LHCN-M2 (cell line): ENCODE measurements at regions not wholly inside any gene's neighbourhood (a gene's known extent, or its start where the extent isn't known, plus 50 kb on each side); places are given as distances from the start of the nearest gene placed in this dataset.
"Not testable (repeated sequence)": the region's sequence is repeated elsewhere in the genome, so short reads cannot be mapped to it uniquely, and the experiment has no call there.

Experiments
- DNase-seq: peaks from one replicate; pipeline ENCODE4 v3.0.0-alpha.2; 2012; ENCODE audit warnings: low read depth

DNA sequence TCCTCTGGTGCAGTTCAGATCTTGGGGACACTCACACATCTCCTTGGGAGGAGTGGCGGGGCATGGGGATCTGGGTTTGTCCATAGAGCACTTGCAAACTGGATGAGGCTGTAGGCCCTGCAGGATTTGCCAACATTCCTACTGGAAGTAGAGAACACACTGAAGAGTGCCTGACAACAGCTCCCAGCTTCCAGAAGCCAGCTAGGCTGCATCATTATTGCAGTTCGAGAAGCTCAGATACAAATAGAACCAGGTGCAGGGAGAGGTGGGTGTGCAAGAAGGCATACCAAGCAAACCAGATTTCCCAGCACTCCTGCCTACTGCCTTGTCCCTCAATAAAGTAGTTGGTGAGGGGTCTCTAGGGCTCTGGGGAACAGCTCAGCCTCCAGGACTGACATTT is 52.5 kb downstream of the RHOB start:
- DNase-seq: no peak

DNA sequence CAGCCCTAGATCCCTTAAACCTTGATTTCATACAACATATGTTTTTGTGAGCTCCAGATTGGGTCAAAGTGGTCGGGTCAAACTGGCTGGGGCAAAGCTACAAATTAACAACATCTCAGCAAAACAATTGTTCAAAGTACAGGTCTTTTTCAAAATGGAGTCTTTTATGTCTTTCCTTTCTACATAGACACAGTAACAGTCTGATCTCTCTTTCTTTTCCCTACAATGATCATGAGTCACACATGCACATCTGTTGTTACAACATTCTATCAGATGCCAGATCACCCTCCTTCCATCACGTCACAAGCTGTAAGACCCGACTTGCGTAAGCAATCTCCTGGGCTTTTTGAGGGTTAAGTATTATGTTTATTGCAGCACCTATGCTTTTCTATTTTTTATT is 55.1 kb downstream of the RHOB start:
- peak; percentile 96 for DNase-seq

DNA sequence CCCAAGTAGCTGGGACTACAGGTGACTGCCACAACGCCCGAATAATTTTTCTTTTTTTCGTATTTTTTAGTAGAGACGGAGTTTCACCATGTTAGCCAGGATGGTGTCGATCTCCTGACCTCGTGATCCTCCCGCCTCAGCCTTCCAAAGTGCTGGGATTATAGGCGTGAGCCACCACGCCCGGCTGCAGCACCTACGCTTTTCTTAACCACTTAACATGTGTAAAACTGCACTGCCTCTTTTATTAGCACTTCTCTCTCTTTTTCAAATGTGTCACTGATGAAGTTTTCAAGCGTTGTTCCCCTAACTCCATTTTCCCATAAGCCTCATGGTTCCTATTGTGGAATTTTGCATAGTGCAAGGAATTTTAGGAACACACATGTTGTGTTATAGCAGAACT is 55.6 kb downstream of the RHOB start:
- not testable (repeated sequence) for DNase-seq

DNA sequence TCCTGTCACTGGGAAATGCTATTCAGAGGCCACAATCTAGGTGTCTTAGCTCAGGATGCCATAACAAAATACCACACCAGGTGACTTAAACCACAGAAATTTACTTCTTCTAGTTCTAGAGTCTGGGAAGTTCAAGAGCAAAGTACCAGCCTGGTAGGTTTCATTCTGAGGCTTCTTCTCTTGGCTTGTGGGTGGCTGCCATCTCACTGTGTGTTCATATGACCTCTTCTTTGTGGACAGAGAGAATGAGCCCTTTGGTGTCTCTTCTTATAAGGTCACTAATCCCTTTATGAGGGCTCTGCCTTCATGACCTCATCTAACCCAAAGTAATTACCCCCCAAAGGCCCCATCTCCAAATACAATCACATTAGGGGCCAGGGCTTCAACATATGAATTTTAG is 57.3 kb downstream of the RHOB start:
- no peak for DNase-seq

DNA sequence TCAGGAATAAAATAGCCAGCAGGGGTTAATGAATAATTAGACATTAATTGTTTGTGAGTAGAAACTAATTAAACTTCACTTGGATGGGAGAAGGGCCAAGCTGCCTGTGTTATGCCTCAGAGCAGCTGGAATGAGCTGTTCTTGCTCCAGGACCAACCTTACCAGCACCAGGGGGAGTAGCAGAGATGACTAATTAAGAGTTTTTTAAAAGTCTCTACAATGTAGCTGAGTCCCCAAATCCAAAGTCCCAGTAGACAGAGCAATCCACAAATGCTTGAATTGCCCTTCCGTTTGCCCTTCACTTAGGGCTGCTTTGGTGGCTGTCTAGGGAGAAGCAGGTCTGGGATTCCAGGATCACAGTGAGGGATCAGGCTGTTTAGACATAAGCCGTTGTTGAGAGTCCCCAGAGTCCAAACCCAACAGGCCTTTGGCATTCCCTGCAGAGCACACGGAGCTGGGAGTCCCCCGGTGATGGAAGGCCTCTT is 59.4 kb downstream of the RHOB start:
- DNase-seq: peak; percentile 74

DNA sequence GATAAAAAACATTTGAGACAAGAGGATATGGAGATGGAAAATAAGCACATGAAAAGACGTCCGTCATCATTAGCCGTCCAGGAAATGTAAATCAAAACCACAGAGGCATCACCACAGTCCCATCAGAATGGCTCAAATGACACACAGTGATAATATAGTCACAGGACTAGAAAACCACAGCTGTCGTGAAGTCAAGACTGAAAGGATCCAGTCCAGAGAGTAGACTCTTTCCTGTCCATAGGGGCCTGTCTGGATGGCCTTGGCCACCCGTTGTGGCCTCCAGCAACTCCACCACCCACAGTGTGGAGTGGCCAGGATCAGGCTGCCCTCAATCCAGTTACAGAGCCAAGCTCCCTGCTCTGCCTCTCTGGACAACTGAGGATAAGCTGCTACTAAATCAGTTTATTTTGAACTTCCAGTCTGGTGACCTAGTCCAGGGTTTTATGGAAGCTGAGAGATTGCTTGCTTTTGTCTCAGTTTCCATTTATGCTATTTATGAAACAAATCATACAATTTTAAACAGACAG is 60.4 kb downstream of the RHOB start:
- peak; percentile 76 for DNase-seq

DNA sequence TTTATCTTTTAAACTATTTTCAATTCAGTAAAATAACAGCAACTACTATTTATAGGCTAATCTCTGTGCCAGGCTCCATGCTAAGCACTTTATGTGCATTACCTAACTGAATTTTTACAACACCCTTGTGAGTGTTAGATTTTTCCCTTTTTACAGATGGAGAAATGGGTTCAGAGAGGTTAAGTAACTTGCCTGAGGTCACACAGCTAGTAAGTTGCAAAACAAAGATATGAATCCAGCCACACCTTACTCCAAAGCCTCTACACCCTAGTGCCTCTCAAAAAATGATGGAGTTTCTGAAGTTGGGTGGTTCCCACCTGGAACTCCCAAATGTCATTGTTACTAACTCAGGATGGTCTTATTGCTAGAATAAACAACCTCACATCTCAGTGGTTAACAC is 60.8 kb downstream of the RHOB start:
- no peak for DNase-seq

DNA sequence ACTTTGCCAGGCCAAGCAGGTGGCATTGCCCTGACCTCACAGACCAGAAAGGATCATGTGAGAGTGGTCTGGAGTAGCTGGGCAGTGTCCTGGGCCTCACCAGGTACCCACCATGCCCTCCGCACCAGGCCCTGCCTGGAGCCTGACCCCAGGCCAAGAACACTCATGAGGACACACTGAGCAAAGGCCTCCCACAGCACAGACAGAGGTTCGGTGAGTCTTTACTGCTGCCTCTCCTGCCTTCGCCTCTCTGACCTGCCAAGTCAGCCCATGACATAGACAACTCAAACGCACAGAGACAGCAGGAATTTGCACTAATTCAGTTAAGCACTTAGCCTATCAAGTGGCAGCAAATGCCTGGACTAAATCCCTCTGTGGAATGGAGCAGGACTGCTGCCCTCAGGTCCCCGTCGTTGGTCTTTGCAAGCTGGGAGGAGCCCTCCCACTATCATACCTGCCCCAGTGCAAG is 62.5 kb downstream of the RHOB start:
- no peak for DNase-seq

DNA sequence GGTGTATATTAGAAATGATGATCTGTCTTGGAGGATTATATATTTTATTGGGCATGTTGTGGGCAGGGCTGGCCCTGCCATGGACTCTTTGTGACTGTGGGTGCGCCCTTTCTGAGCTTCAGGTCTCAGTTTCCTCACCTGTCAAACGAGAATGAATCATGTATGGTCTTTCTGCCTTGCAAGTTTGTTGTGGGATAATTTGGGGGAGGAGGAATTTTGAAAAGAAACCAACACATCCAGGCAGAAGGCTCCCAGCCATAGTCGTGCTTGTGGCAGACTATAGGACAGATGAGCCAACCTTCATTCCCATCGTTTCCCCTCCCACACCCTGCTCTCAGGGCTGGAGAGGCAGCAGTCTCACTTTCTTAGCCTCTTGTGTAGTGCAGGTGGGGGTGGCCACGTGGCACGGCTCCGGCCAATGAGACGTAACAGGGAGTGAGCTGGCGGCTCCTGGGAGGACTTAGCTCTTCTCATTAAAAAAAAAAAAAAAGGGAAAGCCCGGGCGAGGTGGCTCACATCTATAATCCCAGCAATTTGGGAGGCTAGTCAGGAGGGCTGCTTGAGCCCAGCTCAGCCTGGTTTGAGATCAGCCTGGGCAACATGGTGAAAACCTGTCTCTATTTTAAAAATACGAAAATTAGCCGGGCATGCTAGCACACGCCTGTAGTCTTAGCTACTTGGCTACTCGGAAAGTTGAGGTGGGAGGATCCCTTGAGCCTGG is 63.1 kb downstream of the RHOB start:
- no peak for DNase-seq

DNA sequence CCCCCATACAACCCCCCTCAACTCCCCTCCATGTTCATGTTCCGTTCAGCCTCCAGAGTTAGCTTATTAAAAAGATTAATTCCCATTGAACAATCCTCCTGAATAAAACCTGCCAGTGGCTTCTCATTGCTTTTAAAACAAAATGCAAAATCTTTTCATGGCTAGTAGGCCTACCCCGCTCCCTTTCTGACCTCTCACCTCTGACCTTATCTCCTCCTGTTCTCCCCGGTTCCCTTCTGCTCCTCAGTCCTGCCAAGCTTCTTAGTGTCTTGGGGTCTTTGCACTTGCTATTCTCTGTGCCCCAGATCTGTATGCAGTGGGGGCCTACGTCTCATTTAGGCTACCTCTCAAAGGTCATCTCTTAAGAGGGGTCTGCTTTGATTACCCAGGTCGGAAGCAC is 64.3 kb downstream of the RHOB start:
- DNase-seq: no peak

DNA sequence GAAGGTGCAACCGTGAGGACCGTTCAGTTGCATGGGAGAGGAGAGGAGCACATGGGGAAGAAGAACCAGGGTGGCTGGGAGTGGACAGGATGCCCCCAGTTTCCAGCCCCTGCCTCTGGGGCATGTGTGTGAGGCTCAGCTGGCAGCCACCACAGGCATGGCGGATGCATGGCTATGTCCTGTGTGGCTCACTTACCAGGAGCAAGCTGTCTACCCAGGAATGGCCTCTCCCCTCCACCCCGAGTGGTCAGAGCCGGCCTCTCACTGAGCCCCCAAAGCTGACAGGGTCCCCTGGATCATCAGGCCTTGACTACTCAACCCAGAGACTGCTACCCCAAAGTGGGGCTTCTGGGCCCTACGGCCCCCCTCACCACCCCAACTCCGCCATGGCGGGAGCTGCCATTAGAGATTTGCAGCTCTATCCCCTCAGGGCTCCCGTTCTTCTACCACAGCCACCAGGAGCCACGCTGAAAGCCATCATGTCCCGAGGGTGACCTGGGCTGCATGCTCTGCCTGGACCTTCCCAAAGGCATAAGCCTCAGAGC is 65.3 kb downstream of the RHOB start:
- DNase-seq: no peak

DNA sequence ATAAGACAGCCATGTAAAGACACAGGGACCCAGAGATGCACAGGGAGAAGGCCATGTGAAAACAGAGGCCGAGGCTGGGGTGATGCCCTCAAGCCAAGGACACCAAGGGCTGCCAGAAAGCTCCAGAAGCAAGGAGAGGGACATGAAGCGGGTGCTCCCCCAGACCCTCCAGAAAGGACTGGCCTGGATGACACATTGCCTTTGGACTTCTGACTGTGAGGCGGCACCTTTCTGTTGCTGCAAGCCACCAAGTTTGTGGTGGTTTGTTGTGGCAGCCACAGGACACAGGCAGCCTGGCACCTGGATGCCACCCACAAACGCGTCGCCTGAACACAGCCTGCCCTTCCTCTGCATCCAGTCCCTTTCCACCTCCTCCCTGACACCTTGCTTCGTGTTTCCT is 67.1 kb downstream of the RHOB start:
- no peak for DNase-seq

DNA sequence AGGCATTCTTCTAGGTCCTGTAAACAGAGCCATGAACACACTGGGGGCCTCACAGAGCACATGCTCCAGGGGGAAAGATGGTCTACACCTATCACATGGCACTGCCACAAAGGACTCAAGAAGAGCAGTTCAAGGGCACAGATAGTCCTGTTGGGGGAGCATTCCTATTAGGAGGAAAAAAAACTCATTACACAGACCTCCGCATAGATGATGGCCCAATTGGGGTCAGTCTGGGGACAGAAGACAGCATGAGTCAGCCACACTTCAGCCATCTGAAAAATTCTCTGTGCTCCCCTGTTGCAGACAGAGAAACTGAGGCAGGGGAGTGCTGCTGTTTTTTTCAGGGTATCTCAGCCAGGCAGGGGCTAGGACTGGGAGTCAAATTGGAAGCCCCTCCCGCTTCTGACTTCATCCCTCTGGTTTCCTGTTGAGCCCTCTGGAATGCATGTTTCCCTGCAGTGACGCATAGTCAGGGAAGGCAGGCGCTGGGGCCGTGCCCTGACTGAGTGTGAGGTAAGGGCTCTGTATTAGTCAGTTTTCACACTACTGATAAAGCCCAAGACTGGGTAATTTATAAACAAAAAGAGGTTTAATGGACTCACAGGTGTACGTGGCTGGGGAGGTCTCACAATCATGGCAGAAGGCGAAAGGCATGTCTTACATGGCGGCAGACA is 67.9 kb downstream of the RHOB start:
- DNase-seq: peak; percentile 89

DNA sequence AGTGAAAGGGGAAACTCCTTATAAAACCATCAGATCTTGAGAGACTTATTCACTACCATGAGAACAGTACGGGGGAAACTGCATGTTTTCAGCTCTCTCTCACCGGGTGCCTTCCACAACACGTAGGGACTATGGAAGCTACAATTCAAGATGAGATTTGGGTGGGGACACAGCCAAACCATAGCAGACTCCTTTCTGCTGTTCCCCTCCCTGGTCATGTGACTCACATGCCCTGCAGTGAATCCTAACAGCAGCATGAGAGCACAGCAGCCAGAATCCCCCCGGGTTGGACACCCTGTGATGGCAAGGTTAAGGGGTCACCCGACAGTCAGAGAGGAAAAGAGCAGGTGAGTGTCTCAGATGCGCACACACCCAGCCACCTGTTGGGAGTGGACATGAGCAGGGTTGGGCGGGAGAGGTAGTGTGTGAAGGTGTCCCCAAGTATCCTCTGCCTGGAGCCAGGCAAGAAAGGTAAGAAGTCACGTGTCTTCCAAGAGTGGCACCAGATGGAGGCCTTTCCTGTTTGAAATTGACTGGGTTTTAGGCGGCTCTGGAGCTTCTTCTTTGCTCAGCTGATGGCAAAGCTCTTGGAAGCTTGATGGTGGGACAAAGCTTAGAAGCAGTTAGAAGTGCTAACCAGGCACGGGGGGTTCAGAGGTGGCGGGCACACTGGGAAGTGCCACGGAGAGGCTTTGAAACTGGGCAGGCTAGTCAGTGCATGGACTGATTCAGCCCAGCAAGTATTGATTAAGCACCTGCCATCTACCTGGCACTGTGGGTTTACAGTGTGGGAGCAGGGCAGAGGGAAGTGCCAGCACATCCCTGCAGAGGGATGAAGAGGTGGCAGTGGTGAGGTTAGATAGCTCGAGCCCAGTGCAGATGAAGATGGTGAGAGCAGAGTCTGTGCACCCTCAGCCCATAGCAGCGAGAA is 68.7 kb downstream of the RHOB start:
- no peak for DNase-seq

DNA sequence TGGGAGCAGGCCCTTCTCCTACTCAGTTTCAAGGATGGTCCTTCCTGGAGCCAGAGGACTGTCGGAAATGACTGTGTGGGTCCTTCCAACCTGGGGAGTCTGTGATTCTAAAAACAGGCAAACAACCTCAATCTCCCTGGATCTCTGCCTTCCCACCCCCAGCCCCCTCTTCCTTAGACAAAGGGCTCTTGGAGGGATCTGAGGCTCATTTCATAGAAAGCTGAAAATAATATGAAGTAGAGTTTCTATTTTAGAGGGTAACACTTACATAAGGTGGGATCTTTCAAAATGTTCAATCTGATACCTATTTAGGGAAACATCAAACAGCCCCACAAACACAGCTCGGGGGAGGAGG is 69.4 kb downstream of the RHOB start:
- no peak for DNase-seq

DNA sequence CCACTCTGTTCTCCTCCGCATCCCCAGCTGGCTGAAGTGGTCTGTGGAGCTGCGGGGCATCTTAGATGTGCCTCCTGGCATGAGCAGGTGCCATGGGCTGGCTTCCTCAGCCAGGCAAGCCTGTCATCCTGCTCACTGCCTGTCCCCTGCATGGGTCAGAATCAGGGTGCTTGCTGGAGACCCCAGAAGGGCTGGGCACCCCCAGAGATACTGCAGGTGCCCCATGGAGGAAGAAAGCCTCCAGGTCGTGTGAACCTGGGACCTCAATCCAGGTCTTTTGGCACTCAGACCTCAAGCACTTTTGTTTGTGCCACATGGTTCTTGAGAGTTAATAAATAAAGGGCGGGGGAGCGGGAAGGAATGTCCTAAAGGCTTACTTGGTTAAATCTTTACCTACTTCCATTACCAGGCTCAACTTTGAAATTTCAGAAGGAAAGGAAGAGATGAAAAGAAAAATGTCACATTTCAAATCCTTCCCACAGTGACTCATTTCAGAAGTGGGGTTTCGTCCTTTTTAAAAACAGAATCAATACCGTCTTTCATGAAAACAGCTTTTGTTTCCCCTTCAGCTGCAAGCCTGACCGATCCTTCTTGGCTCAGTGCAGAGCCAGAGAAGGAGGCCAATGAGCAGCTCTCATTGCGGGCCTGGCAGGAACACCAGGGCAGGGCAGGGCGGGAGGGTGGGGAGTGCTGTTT is 69.9 kb downstream of the RHOB start:
- no peak for DNase-seq

DNA sequence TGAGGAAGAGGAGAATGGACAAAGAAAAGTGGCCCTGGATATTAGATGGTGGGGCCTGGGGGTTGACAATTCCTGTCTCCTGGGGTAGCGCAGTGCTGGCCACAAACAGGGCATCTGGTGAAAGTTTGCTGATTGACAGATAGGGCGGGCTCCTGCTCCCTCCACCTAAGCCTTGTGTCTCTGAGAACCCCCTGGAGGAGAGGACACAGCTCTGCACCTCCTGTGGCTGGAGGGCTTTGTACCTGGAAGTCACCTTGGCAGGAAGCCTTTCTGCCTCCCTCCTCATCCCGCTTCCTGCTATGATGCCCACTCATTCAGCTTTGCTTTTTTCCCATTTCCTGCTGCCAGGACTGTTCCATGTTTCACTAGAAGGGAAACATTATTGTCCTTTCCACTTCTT is 72.4 kb downstream of the RHOB start:
- no peak for DNase-seq

DNA sequence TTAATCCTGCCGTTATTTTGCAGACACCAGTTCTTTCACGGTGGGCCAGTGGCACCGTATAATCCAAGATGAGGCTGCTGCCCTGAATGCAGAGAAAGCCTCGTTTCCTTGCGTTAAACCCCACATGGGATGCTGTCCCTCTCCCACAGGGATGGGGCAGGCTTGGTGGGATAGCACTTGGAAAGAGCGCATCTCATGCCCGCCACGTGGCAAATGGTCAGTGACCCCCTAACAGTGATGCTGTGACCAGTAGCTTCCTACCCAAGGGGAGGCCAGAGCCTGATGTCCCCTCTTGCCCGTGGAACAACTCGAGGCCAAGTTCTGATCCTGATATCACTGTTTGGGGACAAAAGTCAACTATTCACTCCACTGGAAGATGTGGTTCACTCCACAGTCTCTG is 73.3 kb downstream of the RHOB start:
- DNase-seq: no peak

DNA sequence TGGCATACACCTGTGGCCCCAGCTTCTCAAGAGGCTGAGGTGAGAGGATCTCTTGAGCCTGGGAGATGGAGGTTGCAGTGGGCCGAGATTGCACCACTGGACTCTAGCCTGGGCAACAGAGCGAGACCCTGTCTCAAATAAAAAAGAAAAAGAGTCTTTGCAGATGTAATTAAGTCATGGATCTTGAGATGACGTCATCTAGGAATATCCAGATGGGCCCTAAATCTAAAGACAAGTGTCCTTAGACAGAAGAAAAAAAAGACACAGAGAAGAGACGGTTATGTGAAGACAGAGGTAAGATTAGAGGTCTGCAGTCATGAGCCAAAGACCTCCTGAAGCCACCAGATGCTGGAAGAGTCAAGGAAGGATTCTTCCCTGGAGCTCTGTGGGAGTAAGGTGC is 74.3 kb downstream of the RHOB start:
- no peak for DNase-seq

DNA sequence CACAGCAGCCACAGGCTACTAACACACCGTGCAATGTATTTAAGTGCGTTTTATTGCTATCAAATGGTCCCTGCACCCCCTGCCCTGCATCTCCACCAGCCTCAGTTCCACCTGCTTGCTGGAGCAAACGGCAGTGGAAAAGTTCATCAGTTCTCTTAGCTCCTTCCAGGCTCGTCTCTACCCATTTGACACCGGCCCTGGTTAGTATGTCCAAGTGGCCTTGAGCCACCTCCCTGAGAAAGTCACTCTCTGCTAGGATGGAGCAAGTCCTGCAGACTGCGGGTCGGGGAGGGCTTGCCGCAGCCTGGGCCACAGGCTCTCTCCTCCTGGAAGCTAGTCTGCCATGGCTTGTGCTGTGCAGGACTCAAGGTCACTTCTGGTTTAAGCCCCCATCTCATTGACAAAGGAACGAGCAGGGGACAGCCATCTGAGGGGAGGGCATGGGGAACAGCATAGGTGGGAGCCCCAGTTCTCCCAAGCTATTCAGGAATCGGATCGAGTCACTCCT is 74.9 kb downstream of the RHOB start:
- DNase-seq: no peak
